ENCODE measurements at regions not wholly inside any gene's neighbourhood (a gene's known extent, or its start where the extent isn't known, plus 50 kb on each side); places are given as distances from the start of the nearest gene placed in this dataset.

- Histone ChIP-seq H3K4me3 (ENCODE audit: insufficient read depth, low read length) (no peak overlapping the region), H4K20me1 (ENCODE audit: insufficient read depth, low read length) (no peaks in the 10 kb centered on the region), H3K9me3 (ENCODE audit: low read depth, low read length) (no peaks in the 10 kb centered on the region), H3K27me3 (ENCODE audit: insufficient read depth, low read length) (no peaks in the 10 kb centered on the region), H3K4me2 (ENCODE audit: insufficient read depth, low read length) (no peak overlapping the region), H3K27ac (ENCODE audit: low read depth, low read length) (no peak overlapping the region), H2AFZ (ENCODE audit: low read length) (no peak overlapping the region), H3K36me3 (ENCODE audit: insufficient read depth, low read length) (no peaks in the 10 kb centered on the region), H3K79me2 (ENCODE audit: insufficient read depth, low read length) (no peaks in the 10 kb centered on the region), H3K4me1 (ENCODE audit: insufficient read depth, low read length) (no peaks in the 10 kb centered on the region)
- DNase-seq (ENCODE audit: insufficient read length, low spot score, missing footprints), result no peak
- TF ChIP-seq, protein P1, sequence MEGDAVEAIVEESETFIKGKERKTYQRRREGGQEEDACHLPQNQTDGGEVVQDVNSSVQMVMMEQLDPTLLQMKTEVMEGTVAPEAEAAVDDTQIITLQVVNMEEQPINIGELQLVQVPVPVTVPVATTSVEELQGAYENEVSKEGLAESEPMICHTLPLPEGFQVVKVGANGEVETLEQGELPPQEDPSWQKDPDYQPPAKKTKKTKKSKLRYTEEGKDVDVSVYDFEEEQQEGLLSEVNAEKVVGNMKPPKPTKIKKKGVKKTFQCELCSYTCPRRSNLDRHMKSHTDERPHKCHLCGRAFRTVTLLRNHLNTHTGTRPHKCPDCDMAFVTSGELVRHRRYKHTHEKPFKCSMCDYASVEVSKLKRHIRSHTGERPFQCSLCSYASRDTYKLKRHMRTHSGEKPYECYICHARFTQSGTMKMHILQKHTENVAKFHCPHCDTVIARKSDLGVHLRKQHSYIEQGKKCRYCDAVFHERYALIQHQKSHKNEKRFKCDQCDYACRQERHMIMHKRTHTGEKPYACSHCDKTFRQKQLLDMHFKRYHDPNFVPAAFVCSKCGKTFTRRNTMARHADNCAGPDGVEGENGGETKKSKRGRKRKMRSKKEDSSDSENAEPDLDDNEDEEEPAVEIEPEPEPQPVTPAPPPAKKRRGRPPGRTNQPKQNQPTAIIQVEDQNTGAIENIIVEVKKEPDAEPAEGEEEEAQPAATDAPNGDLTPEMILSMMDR (IDR thresholded peaks at IDR 0.05; ENCODE audit: extremely low read depth, low read depth, low read length), result no peak
Observed at GRCh38 chr11:103824116-103824515, 212.3 kb upstream of the DDI1 start.

DNA sequence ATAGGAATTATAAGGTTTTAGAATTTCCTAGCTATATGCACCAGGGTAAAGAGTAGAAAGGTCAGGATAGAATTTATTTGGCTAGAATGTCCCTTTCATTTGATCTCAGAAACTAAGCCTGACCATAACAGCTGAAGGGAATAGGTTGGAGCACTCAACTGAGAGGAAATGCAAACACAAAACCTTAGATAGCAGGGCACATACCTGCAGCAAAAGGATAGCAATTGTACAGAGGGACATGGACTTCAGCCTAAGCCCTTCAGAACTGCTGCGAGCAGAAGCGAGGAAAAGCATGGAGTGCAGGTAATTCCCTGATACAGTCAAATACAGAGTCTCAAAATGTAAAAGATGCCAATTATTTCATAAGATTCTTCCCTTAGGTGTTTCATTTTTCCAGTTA, 211.0 kb upstream of the DDI1 start:
- Histone ChIP-seq H3K4me1 (ENCODE audit: insufficient read depth, low read length) (no peaks in the 10 kb centered on the region), H3K79me2 (ENCODE audit: insufficient read depth, low read length) (no peaks in the 10 kb centered on the region), H3K4me2 (ENCODE audit: insufficient read depth, low read length) (no peak overlapping the region), H2AFZ (ENCODE audit: low read length) (no peak overlapping the region), H3K9me3 (ENCODE audit: low read depth, low read length) (no peaks in the 10 kb centered on the region), H3K27me3 (ENCODE audit: insufficient read depth, low read length) (no peaks in the 10 kb centered on the region), H3K4me3 (ENCODE audit: insufficient read depth, low read length) (no peak overlapping the region), H4K20me1 (ENCODE audit: insufficient read depth, low read length) (no peaks in the 10 kb centered on the region), H3K36me3 (ENCODE audit: insufficient read depth, low read length) (no peaks in the 10 kb centered on the region), H3K27ac (ENCODE audit: low read depth, low read length) (no peak overlapping the region)
- TF ChIP-seq, protein P1 (IDR thresholded peaks at IDR 0.05; ENCODE audit: extremely low read depth, low read depth, low read length), result no peak
- no peak for DNase-seq (ENCODE audit: insufficient read length, low spot score, missing footprints)

DNA sequence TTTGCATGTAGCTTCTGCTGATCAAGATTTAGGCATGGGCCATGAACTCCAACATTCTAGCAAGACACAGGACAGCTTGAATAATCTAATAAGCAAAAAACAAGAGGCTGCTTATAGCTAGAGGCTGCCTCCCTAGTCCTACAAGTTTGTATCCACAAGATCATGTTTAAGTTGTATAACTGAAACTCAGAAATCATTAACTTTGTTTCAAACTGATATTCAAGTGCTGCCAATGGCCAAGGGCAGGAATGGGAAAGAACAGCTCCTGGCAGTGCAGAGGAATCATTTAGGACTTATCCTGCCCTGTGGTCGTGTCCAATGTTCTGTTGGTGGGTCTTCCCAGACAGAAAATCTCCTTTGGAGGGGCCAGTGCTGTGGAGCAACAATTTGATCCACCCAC, 209.6 kb upstream of the DDI1 start:
- no peaks in the 10 kb centered on the region for H3K27me3 ChIP-seq (ENCODE audit: insufficient read depth, low read length)
- H3K27ac ChIP-seq (ENCODE audit: low read depth, low read length), result no peak overlapping the region
- TF ChIP-seq, protein P1 (IDR thresholded peaks at IDR 0.05; ENCODE audit: extremely low read depth, low read depth, low read length), result no peak
- H3K4me1 ChIP-seq (ENCODE audit: insufficient read depth, low read length), result no peaks in the 10 kb centered on the region
- no peak overlapping the region for H2AFZ ChIP-seq (ENCODE audit: low read length)
- H3K4me2 ChIP-seq (ENCODE audit: insufficient read depth, low read length), result no peak overlapping the region
- DNase-seq (ENCODE audit: insufficient read length, low spot score, missing footprints), result no peak
- no peak overlapping the region for H3K4me3 ChIP-seq (ENCODE audit: insufficient read depth, low read length)
- H3K9me3 ChIP-seq (ENCODE audit: low read depth, low read length), result peaks cover 2% of the 10 kb centered on the region
- H4K20me1 ChIP-seq (ENCODE audit: insufficient read depth, low read length), result no peaks in the 10 kb centered on the region
- no peaks in the 10 kb centered on the region for H3K36me3 ChIP-seq (ENCODE audit: insufficient read depth, low read length)
- no peaks in the 10 kb centered on the region for H3K79me2 ChIP-seq (ENCODE audit: insufficient read depth, low read length)

DNA sequence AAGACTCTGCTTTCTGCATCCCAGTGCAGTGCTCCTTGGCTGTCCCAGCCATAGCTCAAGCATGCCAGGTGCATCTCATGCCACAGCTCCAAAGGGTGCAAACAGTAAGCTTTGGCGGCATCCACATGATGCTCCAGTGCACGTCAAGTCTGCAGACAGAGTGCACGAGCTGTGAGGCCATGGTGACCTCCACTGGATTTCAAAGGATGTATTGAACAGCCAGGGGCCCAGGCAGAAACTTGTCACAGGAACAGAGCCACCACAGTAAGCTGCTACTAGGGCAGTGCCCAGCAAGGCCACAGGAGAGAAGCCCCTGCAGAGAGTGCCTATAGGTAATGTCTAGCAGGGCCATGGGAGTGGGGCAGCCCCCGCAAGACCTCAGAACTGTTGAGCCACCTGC, 206.8 kb upstream of the DDI1 start:
- Histone ChIP-seq H3K4me2 (ENCODE audit: insufficient read depth, low read length) (no peak overlapping the region), H3K79me2 (ENCODE audit: insufficient read depth, low read length) (no peaks in the 10 kb centered on the region)
- DNase-seq (ENCODE audit: insufficient read length, low spot score, missing footprints), result peak; percentile 18

More for the DNA sequence above, 206.8 kb upstream of the DDI1 start:
- no peak overlapping the region for H3K4me3 ChIP-seq (ENCODE audit: insufficient read depth, low read length)
- H4K20me1 ChIP-seq (ENCODE audit: insufficient read depth, low read length), result no peaks in the 10 kb centered on the region
- H3K27me3 ChIP-seq (ENCODE audit: insufficient read depth, low read length), result no peaks in the 10 kb centered on the region
- no peaks in the 10 kb centered on the region for H3K36me3 ChIP-seq (ENCODE audit: insufficient read depth, low read length)
- H2AFZ ChIP-seq (ENCODE audit: low read length), result no peak overlapping the region
- peaks cover 2% of the 10 kb centered on the region for H3K9me3 ChIP-seq (ENCODE audit: low read depth, low read length)
- H3K27ac ChIP-seq (ENCODE audit: low read depth, low read length), result no peak overlapping the region
- TF ChIP-seq, protein P1 (IDR thresholded peaks at IDR 0.05; ENCODE audit: extremely low read depth, low read depth, low read length), result no peak
- no peaks in the 10 kb centered on the region for H3K4me1 ChIP-seq (ENCODE audit: insufficient read depth, low read length)
